GM23338 (cell line): ENCODE measurements at regions not wholly inside any gene's neighbourhood (a gene's known extent, or its start where the extent isn't known, plus 50 kb on each side); places are given as distances from the start of the nearest gene placed in this dataset.
A peak's percentile ranks its signal among the peaks of the same experiment; 100 is the strongest.
"Not testable (repeated sequence)": the region's sequence is repeated elsewhere in the genome, so short reads cannot be mapped to it uniquely, and the experiment has no call there.

ENCODE experiments used
- ATAC-seq: fragments of 200-7000 bp; cut with Tn5 transposase; 3 replicates; pipeline ENCODE4 v1.9.1; 2020
- DNase-seq: peaks from one replicate; pipeline ENCODE4 v3.0.0-alpha.2; 2015; ENCODE audit warnings: low spot score
- H2AFZ ChIP-seq: fragments of 200-600 bp; sonication (generic); 2 replicates; pipeline ENCODE4 v1.8.0; 2016; ENCODE audit warnings: antibody characterized with exemption, mild to moderate bottlenecking, moderate library complexity
- H3F3A ChIP-seq: fragments of 200-600 bp; sonication (generic); replicated peaks from 2 replicates; pipeline ENCODE4 v1.8.0; 2017; ENCODE audit warnings: antibody characterized with exemption, mixed run types, low read depth
- H3K27ac ChIP-seq: fragments of 200-600 bp; sonication (generic); 2 replicates; pipeline ENCODE4 v1.6.1; 2016; ENCODE audit warnings: low read depth
- H3K27me3 ChIP-seq: fragments of 200-600 bp; sonication (generic); 2 replicates; pipeline ENCODE4 v1.8.0; 2016; ENCODE audit warnings: mild to moderate bottlenecking, mixed run types, moderate library complexity; ENCODE audit not compliant: insufficient read depth
- H3K36me3 ChIP-seq: fragments of 200-600 bp; sonication (generic); 2 replicates; pipeline ENCODE4 v1.8.0; 2016; ENCODE audit warnings: mild to moderate bottlenecking; ENCODE audit not compliant: insufficient read depth
- H3K4me1 ChIP-seq: fragments of 200-600 bp; sonication (generic); 2 replicates; pipeline ENCODE4 v1.8.0; 2016; ENCODE audit warnings: mild to moderate bottlenecking, moderate library complexity; ENCODE audit not compliant: insufficient read depth
- H3K4me2 ChIP-seq: fragments of 200-600 bp; sonication (generic); 2 replicates; pipeline ENCODE4 v1.7.1; 2017; ENCODE audit warnings: mixed run types
- H3K4me3 ChIP-seq: fragments of 200-600 bp; sonication (generic); 2 replicates; pipeline ENCODE4 v1.6.1; 2016; ENCODE audit warnings: mixed run types
- H3K79me2 ChIP-seq: fragments of 200-600 bp; sonication (generic); replicated peaks from 2 replicates; pipeline ENCODE4 v1.8.0; 2017; ENCODE audit warnings: mild to moderate bottlenecking; ENCODE audit not compliant: insufficient read depth
- H3K9me2 ChIP-seq: fragments of 200-600 bp; sonication (generic); 2 replicates; pipeline ENCODE4 v1.8.0; 2017; ENCODE audit not compliant: insufficient read depth
- H4K20me1 ChIP-seq: fragments of 200-600 bp; sonication (generic); replicated peaks from 2 replicates; pipeline ENCODE4 v1.8.0; 2017; ENCODE audit warnings: mild to moderate bottlenecking; ENCODE audit not compliant: insufficient read depth
- H3K27ac Mint-ChIP-seq: 2 replicates; pipeline ENCODE4 v1.8.0; 2020; ENCODE audit warnings: inconsistent platforms, mild to moderate bottlenecking, moderate library complexity, mixed read lengths
- H3K27me3 Mint-ChIP-seq: 3 replicates; pipeline ENCODE4 v1.8.0; 2022; ENCODE audit warnings: low read depth, mild to moderate bottlenecking, moderate library complexity, mixed read lengths, inconsistent platforms; ENCODE audit not compliant: insufficient read depth, poor library complexity
- H3K36me3 Mint-ChIP-seq: 3 replicates; pipeline ENCODE4 v1.8.0; 2021; ENCODE audit warnings: low read depth, mild to moderate bottlenecking, inconsistent platforms, moderate library complexity, mixed read lengths
- H3K4me1 Mint-ChIP-seq: 3 replicates; pipeline ENCODE4 v1.8.0; 2020; ENCODE audit warnings: mild to moderate bottlenecking, inconsistent platforms, mixed read lengths
- H3K4me3 Mint-ChIP-seq: 3 replicates; pipeline ENCODE4 v1.8.0; 2021; ENCODE audit warnings: moderate library complexity, mild to moderate bottlenecking, inconsistent platforms, mixed read lengths
- H3K9me3 Mint-ChIP-seq: 3 replicates; pipeline ENCODE4 v1.8.0; 2020; ENCODE audit warnings: moderate library complexity, mild to moderate bottlenecking, inconsistent platforms, mixed read lengths
- CTCF ChIP-seq, 2 experiments: fragments of 200-600 bp in 1 of 2; sonication (generic) in 1 of 2; conservative IDR thresholded peaks; 2 replicates each; pipeline versions ENCODE4 v1.5.1 to v1.6.1; 2016 to 2017; ENCODE audit warnings: antibody characterized with exemption in 2 of 2, low read depth in 2 of 2, mild to moderate bottlenecking in 2 of 2, moderate library complexity in 1 of 2
- EZH2 ChIP-seq: fragments of 200-600 bp; sonication (generic); IDR thresholded peaks from one replicate; pipeline ENCODE4 v1.8.0; 2017; ENCODE audit warnings: antibody characterized with exemption, mild to moderate bottlenecking, low read depth; ENCODE audit not compliant: unreplicated experiment
- EZH2phosphoT487 ChIP-seq: fragments of 200-600 bp; sonication (generic); IDR thresholded peaks from one replicate; pipeline ENCODE4 v1.8.1; 2018; ENCODE audit warnings: antibody characterized with exemption; ENCODE audit not compliant: unreplicated experiment
- NANOG ChIP-seq: IDR thresholded peaks from 2 replicates; pipeline ENCODE4 v1.6.1; 2016; ENCODE audit warnings: antibody characterized with exemption, borderline replicate concordance
- STAT1 ChIP-seq: IDR thresholded peaks from one replicate; pipeline ENCODE4 v1.6.1; 2016; ENCODE audit warnings: antibody characterized with exemption; ENCODE audit not compliant: unreplicated experiment
- ZNF114 ChIP-seq: fragments of 250-450 bp; sonication (Bioruptor Pico); IDR thresholded peaks from 2 replicates; pipeline ENCODE4 v1.5.0; 2020; ENCODE audit warnings: mild to moderate bottlenecking, moderate library complexity
- TF ChIP-seq, protein P1 (sequence below): IDR thresholded peaks from one replicate; pipeline ENCODE4 v1.6.1; 2018; ENCODE audit warnings: antibody characterized with exemption; ENCODE audit not compliant: unreplicated experiment
- TF ChIP-seq, protein P2 (sequence below): fragments of 250-450 bp; sonication (Bioruptor Pico); IDR thresholded peaks from 2 replicates; pipeline ENCODE4 v1.5.0; 2020; ENCODE audit warnings: mild to moderate bottlenecking, moderate library complexity

- H3K27ac ChIP-seq, result not testable (repeated sequence)
- H3K27me3 Mint-ChIP-seq, result peaks cover 13% of the 10 kb centered on the region
These were observed 63.2 kb upstream of the IER3 start for GRCh38 chr6:30807566-30807965.

GRCh38 chr6:30806581-30807183 is 62.3 kb upstream of the IER3 start:
- H3K9me2 ChIP-seq, result 0 out of 2 replicates have a peak, but pooled peaks cover 3% of the 10 kb centered on the region
- no peak for DNase-seq
- no peaks in the 10 kb centered on the region; the same call in 1 of the 2 replicates for H3K36me3 ChIP-seq
- no peak overlapping the region for H2AFZ ChIP-seq
- no peak overlapping the region for H3K4me3 ChIP-seq
- peaks cover 18% of the 10 kb centered on the region for H3K4me1 ChIP-seq
- no peak overlapping the region for H3K27ac Mint-ChIP-seq
- ATAC-seq, result no peak
- H3K27me3 ChIP-seq, result no peaks in the 10 kb centered on the region
- H3F3A ChIP-seq, result no peaks in the 10 kb centered on the region
- no peak overlapping the region for H3K4me3 Mint-ChIP-seq
- TF ChIP-seq CTCF (conservative IDR thresholded peaks at IDR 0.05; ENCODE audit: low read depth in 2 of 2) (0 out of 4 replicates have a peak, but pooled peaks of 1 of the 2 experiments have one; percentile 10), EZH2 (no peak), NANOG (no peak), EZH2phosphoT487 (no peak), STAT1 (no peak), ZNF114 (CRISPR knock-in tag) (no peak)
- TF ChIP-seq, protein P1, sequence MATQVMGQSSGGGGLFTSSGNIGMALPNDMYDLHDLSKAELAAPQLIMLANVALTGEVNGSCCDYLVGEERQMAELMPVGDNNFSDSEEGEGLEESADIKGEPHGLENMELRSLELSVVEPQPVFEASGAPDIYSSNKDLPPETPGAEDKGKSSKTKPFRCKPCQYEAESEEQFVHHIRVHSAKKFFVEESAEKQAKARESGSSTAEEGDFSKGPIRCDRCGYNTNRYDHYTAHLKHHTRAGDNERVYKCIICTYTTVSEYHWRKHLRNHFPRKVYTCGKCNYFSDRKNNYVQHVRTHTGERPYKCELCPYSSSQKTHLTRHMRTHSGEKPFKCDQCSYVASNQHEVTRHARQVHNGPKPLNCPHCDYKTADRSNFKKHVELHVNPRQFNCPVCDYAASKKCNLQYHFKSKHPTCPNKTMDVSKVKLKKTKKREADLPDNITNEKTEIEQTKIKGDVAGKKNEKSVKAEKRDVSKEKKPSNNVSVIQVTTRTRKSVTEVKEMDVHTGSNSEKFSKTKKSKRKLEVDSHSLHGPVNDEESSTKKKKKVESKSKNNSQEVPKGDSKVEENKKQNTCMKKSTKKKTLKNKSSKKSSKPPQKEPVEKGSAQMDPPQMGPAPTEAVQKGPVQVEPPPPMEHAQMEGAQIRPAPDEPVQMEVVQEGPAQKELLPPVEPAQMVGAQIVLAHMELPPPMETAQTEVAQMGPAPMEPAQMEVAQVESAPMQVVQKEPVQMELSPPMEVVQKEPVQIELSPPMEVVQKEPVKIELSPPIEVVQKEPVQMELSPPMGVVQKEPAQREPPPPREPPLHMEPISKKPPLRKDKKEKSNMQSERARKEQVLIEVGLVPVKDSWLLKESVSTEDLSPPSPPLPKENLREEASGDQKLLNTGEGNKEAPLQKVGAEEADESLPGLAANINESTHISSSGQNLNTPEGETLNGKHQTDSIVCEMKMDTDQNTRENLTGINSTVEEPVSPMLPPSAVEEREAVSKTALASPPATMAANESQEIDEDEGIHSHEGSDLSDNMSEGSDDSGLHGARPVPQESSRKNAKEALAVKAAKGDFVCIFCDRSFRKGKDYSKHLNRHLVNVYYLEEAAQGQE, result no peak
- TF ChIP-seq, protein P2, sequence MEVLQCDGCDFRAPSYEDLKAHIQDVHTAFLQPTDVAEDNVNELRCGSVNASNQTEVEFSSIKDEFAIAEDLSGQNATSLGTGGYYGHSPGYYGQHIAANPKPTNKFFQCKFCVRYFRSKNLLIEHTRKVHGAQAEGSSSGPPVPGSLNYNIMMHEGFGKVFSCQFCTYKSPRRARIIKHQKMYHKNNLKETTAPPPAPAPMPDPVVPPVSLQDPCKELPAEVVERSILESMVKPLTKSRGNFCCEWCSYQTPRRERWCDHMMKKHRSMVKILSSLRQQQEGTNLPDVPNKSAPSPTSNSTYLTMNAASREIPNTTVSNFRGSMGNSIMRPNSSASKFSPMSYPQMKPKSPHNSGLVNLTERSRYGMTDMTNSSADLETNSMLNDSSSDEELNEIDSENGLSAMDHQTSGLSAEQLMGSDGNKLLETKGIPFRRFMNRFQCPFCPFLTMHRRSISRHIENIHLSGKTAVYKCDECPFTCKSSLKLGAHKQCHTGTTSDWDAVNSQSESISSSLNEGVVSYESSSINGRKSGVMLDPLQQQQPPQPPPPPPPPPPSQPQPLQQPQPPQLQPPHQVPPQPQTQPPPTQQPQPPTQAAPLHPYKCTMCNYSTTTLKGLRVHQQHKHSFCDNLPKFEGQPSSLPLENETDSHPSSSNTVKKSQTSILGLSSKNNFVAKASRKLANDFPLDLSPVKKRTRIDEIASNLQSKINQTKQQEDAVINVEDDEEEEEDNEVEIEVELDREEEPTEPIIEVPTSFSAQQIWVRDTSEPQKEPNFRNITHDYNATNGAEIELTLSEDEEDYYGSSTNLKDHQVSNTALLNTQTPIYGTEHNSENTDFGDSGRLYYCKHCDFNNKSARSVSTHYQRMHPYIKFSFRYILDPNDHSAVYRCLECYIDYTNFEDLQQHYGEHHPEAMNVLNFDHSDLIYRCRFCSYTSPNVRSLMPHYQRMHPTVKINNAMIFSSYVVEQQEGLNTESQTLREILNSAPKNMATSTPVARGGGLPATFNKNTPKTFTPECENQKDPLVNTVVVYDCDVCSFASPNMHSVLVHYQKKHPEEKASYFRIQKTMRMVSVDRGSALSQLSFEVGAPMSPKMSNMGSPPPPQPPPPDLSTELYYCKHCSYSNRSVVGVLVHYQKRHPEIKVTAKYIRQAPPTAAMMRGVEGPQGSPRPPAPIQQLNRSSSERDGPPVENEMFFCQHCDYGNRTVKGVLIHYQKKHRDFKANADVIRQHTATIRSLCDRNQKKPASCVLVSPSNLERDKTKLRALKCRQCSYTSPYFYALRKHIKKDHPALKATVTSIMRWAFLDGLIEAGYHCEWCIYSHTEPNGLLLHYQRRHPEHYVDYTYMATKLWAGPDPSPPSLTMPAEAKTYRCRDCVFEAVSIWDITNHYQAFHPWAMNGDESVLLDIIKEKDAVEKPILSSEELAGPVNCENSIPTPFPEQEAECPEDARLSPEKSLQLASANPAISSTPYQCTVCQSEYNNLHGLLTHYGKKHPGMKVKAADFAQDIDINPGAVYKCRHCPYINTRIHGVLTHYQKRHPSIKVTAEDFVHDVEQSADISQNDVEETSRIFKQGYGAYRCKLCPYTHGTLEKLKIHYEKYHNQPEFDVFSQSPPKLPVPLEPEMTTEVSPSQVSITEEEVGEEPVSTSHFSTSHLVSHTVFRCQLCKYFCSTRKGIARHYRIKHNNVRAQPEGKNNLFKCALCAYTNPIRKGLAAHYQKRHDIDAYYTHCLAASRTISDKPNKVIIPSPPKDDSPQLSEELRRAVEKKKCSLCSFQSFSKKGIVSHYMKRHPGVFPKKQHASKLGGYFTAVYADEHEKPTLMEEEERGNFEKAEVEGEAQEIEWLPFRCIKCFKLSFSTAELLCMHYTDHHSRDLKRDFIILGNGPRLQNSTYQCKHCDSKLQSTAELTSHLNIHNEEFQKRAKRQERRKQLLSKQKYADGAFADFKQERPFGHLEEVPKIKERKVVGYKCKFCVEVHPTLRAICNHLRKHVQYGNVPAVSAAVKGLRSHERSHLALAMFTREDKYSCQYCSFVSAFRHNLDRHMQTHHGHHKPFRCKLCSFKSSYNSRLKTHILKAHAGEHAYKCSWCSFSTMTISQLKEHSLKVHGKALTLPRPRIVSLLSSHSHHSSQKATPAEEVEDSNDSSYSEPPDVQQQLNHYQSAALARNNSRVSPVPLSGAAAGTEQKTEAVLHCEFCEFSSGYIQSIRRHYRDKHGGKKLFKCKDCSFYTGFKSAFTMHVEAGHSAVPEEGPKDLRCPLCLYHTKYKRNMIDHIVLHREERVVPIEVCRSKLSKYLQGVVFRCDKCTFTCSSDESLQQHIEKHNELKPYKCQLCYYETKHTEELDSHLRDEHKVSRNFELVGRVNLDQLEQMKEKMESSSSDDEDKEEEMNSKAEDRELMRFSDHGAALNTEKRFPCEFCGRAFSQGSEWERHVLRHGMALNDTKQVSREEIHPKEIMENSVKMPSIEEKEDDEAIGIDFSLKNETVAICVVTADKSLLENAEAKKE (CRISPR knock-in tag), result no peak
- H3K4me2 ChIP-seq, result no peak overlapping the region
- no peaks in the 10 kb centered on the region for H3K36me3 Mint-ChIP-seq
- no peak overlapping the region for H3K27ac ChIP-seq
- H4K20me1 ChIP-seq, result no peaks in the 10 kb centered on the region
- peaks cover 2% of the 10 kb centered on the region; the same call in 2 of the 3 replicates for H3K9me3 Mint-ChIP-seq
- H3K27me3 Mint-ChIP-seq, result peaks cover 11% of the 10 kb centered on the region
- no peaks in the 10 kb centered on the region for H3K79me2 ChIP-seq
- H3K4me1 Mint-ChIP-seq, result peaks cover 20% of the 10 kb centered on the region

More at GRCh38 chr6:30807566-30807965, 63.2 kb upstream of the IER3 start:
- H3K4me3 ChIP-seq, H3K79me2 ChIP-seq, H3K4me3 Mint-ChIP-seq, DNase-seq, H3K36me3 Mint-ChIP-seq, ATAC-seq, H3K9me2 ChIP-seq, H3K27me3 ChIP-seq, H2AFZ ChIP-seq, H4K20me1 ChIP-seq, H3K36me3 ChIP-seq, H3F3A ChIP-seq, H3K4me2 ChIP-seq, H3K9me3 Mint-ChIP-seq, H3K27ac Mint-ChIP-seq: not testable (repeated sequence)
- H3K4me1 Mint-ChIP-seq, result peaks cover 20% of the 10 kb centered on the region
- H3K4me1 ChIP-seq, result peaks cover 18% of the 10 kb centered on the region
